Nephron (organoid): ENCODE measurements at regions not wholly inside any gene's neighbourhood (a gene's known extent, or its start where the extent isn't known, plus 50 kb on each side); places are given as distances from the start of the nearest gene placed in this dataset.

Experiments used
- H3K27ac Mint-ChIP-seq, 3 experiments: 2 replicates each; pipeline ENCODE4 v1.8.0; 2020; ENCODE audit warnings: mixed read lengths in 3 of 3, mild to moderate bottlenecking in 2 of 3, moderate library complexity in 1 of 3
- H3K27me3 Mint-ChIP-seq: 2 replicates; pipeline ENCODE4 v1.8.0; 2021; ENCODE audit warnings: low read depth, mild to moderate bottlenecking, moderate library complexity, mixed read lengths
- H3K36me3 Mint-ChIP-seq: 2 replicates; pipeline ENCODE4 v1.8.0; 2020; ENCODE audit warnings: low read depth, mixed read lengths
- H3K4me1 Mint-ChIP-seq: 2 replicates; pipeline ENCODE4 v1.8.0; 2020; ENCODE audit warnings: mixed read lengths
- H3K4me3 Mint-ChIP-seq, 3 experiments: 2 replicates each; pipeline ENCODE4 v1.8.0; 2020; ENCODE audit warnings: mild to moderate bottlenecking in 3 of 3, mixed read lengths in 3 of 3, moderate library complexity in 2 of 3
- H3K9me3 Mint-ChIP-seq: 2 replicates; pipeline ENCODE4 v1.8.0; 2020; ENCODE audit warnings: mixed read lengths
- TF ChIP-seq, protein P1 (sequence below), 3 experiments: fragments of 200-600 bp; sonication (generic); IDR thresholded peaks; one replicate each; pipeline ENCODE4 v1.5.0; 2021; ENCODE audit warnings: antibody characterized with exemption in 3 of 3; ENCODE audit not compliant: unreplicated experiment in 3 of 3

DNA sequence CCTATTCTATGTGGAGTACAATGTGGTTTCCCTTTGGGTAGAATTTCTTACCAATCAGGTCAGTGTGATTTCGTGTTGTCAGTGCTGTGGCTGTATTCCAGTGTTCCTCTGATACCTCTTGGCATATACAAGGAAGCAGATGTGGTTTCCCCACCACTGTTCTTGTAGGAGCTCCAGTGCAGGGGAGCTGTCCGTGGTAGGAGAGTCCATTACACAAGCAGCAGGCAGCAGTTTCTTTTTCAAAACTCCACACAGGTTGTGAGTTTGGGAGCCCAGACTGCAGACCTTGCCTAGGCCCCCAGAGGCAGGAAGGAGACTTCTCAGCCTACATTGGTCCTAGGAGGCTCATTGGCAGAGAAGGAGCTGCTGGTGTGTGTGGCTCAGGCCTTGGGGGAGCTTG, 452.8 kb downstream of the AACS start:
- TF ChIP-seq, protein P1, sequence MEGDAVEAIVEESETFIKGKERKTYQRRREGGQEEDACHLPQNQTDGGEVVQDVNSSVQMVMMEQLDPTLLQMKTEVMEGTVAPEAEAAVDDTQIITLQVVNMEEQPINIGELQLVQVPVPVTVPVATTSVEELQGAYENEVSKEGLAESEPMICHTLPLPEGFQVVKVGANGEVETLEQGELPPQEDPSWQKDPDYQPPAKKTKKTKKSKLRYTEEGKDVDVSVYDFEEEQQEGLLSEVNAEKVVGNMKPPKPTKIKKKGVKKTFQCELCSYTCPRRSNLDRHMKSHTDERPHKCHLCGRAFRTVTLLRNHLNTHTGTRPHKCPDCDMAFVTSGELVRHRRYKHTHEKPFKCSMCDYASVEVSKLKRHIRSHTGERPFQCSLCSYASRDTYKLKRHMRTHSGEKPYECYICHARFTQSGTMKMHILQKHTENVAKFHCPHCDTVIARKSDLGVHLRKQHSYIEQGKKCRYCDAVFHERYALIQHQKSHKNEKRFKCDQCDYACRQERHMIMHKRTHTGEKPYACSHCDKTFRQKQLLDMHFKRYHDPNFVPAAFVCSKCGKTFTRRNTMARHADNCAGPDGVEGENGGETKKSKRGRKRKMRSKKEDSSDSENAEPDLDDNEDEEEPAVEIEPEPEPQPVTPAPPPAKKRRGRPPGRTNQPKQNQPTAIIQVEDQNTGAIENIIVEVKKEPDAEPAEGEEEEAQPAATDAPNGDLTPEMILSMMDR (IDR thresholded peaks at IDR 0.05; ENCODE audit: unreplicated experiment in 3 of 3), result no peak
- Mint-ChIP-seq H3K4me1 (no peaks in the 10 kb centered on the region), H3K4me3 (no peak overlapping the region), H3K36me3 (no peaks in the 10 kb centered on the region), H3K27ac (no peak overlapping the region), H3K9me3 (peaks cover 4% of the 10 kb centered on the region), H3K27me3 (peaks cover 5% of the 10 kb centered on the region)

DNA sequence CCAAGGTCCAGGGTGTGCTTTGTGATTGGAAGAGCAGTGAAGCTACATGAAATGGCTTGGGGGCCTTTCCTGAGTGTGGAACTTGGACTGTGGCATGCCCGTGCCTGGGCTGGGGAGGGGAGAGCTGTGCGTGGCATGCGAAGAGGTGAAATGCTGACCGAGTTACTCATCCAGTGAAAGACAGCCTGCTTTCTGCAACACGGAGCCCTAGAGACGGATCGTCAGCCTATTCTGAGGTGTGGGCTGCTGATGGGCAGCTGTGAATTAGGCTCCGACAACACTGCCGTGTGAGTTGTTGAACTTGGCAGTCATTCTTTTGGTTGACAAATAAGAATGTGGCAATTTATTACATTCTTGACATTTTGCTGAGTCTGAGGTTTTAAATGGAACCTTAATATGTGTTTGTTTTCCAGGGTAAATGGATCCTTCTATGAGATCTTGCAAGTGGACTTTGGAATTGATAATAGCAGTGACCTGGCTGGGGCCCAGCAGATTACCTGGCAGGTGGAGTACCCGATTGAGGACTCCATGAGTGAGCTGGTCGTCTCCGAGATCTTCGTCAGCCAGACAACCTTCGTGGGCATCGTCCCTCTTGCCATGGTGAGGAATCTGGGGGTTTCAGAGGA, 453.9 kb downstream of the AACS start:
- peaks cover 9% of the 10 kb centered on the region for H3K27me3 Mint-ChIP-seq
- H3K4me3 Mint-ChIP-seq, result no peak overlapping the region
- no peak overlapping the region for H3K27ac Mint-ChIP-seq
- no peaks in the 10 kb centered on the region for H3K36me3 Mint-ChIP-seq
- TF ChIP-seq, protein P1 (IDR thresholded peaks at IDR 0.05; ENCODE audit: unreplicated experiment in 3 of 3), result no peak
- H3K9me3 Mint-ChIP-seq, result peaks cover 4% of the 10 kb centered on the region
- H3K4me1 Mint-ChIP-seq, result no peaks in the 10 kb centered on the region

DNA sequence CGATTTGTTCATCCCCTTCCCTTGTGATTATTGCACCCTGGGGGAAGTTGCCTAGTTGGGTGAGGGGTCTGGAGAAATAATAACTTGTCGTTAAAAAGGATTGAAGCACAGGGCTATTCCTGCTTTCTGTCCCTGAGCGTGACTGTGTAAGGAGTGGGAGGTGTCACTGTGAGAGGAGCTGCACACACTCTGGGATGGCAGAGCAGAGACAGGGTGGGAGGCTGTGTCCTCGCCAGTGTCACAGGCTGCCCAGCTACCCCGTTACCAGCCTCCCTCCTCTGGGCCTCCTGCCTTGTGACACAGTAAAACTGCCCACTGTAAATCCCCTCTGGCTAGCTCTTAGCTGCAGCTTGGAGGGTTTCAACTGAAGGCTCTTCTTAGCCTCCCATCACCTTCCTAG, 460.6 kb downstream of the AACS start:
- no peaks in the 10 kb centered on the region for H3K4me1 Mint-ChIP-seq
- TF ChIP-seq, protein P1 (IDR thresholded peaks at IDR 0.05; ENCODE audit: unreplicated experiment in 3 of 3), result no peak

DNA sequence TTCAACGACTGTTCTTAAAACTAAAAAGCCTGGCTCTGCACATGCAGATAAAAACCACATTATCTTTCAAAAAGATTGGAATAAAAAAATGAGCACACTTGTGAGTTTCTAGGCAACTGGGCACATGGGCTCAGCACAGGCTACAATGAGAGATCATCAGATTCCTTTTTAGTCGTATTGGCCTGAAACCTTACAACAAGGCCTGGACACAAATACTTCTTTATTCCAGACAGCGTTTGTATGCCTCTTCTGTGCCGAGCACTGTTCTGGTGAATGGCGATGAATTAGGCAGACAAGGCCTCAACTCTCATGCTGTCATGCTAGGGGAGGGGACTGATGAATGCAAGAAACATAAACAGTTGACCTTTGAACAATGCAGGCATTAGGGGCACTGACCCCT, 463.0 kb downstream of the AACS start:
- TF ChIP-seq, protein P1 (IDR thresholded peaks at IDR 0.05; ENCODE audit: unreplicated experiment in 3 of 3), result no peak
- H3K27me3 Mint-ChIP-seq, result peaks cover 36% of the 10 kb centered on the region
- H3K27ac Mint-ChIP-seq, result no peak overlapping the region
- no peaks in the 10 kb centered on the region for H3K4me1 Mint-ChIP-seq
- no peaks in the 10 kb centered on the region for H3K9me3 Mint-ChIP-seq
- H3K4me3 Mint-ChIP-seq, result no peak overlapping the region
- no peaks in the 10 kb centered on the region for H3K36me3 Mint-ChIP-seq

More for the DNA sequence above, 460.6 kb downstream of the AACS start:
- H3K9me3 Mint-ChIP-seq, result peaks cover 4% of the 10 kb centered on the region
- peaks cover 22% of the 10 kb centered on the region for H3K27me3 Mint-ChIP-seq
- no peak overlapping the region for H3K27ac Mint-ChIP-seq
- H3K36me3 Mint-ChIP-seq, result no peaks in the 10 kb centered on the region
- H3K4me3 Mint-ChIP-seq, result no peak overlapping the region

DNA sequence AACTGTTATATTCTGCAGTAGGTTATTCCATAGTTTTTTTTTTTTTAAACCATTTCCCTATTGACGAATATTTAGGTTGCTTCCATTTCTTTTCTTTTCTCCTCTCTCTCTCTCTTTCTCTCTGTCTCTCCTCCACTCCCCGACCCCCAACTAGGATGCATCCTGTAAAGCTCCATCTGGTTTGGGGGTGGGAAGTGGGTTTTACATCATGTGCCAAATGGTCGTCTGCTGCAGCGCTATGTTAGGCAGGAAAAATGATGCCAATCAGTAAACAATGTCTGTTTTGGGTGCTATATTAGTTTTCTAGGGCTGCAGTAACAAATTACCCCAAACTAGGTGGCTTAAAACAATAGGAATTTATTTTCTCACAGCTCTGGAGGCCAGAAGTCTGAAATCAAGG, 465.0 kb downstream of the AACS start:
- Mint-ChIP-seq H3K36me3 (no peaks in the 10 kb centered on the region), H3K4me3 (no peak overlapping the region), H3K4me1 (no peaks in the 10 kb centered on the region), H3K9me3 (no peaks in the 10 kb centered on the region), H3K27ac (no peak overlapping the region), H3K27me3 (peaks cover 40% of the 10 kb centered on the region)
- TF ChIP-seq, protein P1 (IDR thresholded peaks at IDR 0.05; ENCODE audit: unreplicated experiment in 3 of 3), result no peak

DNA sequence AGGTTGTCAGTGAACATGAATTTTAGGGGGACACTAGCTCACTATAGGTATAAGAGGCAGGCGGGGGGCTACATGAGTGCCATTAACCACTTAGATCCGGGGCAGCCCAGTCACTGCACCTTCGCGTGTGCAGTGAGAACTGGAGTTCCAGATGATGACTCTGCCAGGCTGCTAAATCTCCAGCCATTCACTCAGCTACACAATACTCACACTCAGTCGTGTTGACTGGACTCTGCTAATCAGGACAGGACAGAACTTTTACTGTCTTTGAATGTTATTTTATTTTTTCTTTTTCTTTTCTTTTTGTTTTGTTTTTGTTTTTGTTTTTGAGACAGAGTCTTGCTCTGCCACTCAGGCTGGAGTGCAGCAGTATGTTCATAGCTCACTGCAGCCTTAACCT, 465.6 kb downstream of the AACS start:
- H3K4me3 Mint-ChIP-seq, result no peak overlapping the region
- H3K27me3 Mint-ChIP-seq, result peaks cover 43% of the 10 kb centered on the region
- TF ChIP-seq, protein P1 (IDR thresholded peaks at IDR 0.05; ENCODE audit: unreplicated experiment in 3 of 3), result no peak

More for the DNA sequence above, 465.6 kb downstream of the AACS start:
- no peaks in the 10 kb centered on the region for H3K9me3 Mint-ChIP-seq
- H3K4me1 Mint-ChIP-seq, result no peaks in the 10 kb centered on the region
- H3K36me3 Mint-ChIP-seq, result no peaks in the 10 kb centered on the region
- H3K27ac Mint-ChIP-seq, result no peak overlapping the region
